GM12891 (cell line): ENCODE measurements at regions not wholly inside any gene's neighbourhood (a gene's known extent, or its start where the extent isn't known, plus 50 kb on each side); places are given as distances from the start of the nearest gene placed in this dataset.

Experiments used
- DNase-seq: peaks from one replicate; pipeline ENCODE4 v3.0.0; 2011; ENCODE audit warnings: low spot score; ENCODE audit not compliant: insufficient read length
- FAIRE-seq: peaks from 2 replicates; lab custom pipeline; 2011; peaks lifted over from hg19 to GRCh38; lab: Jason Lieb, UNC
- PAX5 ChIP-seq: IDR thresholded peaks from 2 replicates; pipeline ENCODE4 v1.6.1; 2011; ENCODE audit warnings: low read length, moderate library complexity, mild to moderate bottlenecking; ENCODE audit not compliant: insufficient read depth, severe bottlenecking
- POLR2A ChIP-seq: IDR thresholded peaks from 2 replicates; pipeline ENCODE4 v1.6.1; 2011; ENCODE audit warnings: low read depth, low read length, control low read depth
- POLR2AphosphoS5 ChIP-seq: IDR thresholded peaks from 2 replicates; pipeline ENCODE4 v1.6.1; 2011; ENCODE audit warnings: low read depth, low read length, control low read depth
- POU2F2 ChIP-seq: IDR thresholded peaks from 2 replicates; pipeline ENCODE4 v1.6.1; 2011; ENCODE audit warnings: low read depth, mild to moderate bottlenecking, control low read depth, low read length, moderate library complexity
- SPI1 ChIP-seq: IDR thresholded peaks from 2 replicates; pipeline ENCODE4 v1.6.1; 2011; ENCODE audit warnings: low read depth, low read length, control low read depth
- TAF1 ChIP-seq: IDR thresholded peaks from 2 replicates; pipeline ENCODE4 v1.6.1; 2011; ENCODE audit warnings: low read depth, low read length, control low read depth

- TF ChIP-seq POLR2AphosphoS5, result no peak
- TF ChIP-seq PAX5, result no peak
- TF ChIP-seq POLR2A, result no peak
- TF ChIP-seq POU2F2, result no peak
- no peak for TF ChIP-seq SPI1
- no peak for TF ChIP-seq TAF1
These were observed 195.5 kb downstream of the SIM1 start for GRCh38 chr6:100269189-100269588.

DNA sequence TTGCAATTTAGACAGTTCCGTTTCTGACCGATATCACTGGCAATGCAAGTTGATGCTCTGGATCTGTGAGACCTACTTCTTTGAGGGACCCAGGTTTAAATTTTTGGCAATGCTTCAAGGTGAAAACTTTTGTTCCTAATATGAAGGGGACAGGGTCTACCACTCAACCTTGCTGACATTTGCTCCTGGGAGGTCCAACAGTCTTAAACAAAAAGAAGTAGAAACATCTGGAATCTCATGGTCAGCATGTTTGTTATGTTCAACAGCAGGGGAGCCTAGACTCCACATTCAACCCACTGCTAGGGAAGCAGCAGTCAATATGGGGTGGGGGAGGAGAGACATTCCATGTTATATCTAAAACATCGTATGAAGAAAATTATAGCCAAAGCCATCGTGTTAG, 196.4 kb downstream of the SIM1 start:
- DNase-seq, result no peak
- no peak for FAIRE-seq
- TF ChIP-seq PAX5, result no peak
- no peak for TF ChIP-seq POLR2A
- TF ChIP-seq POU2F2, result no peak
- no peak for TF ChIP-seq SPI1
- TF ChIP-seq POLR2AphosphoS5, result no peak
- TF ChIP-seq TAF1, result no peak

More at GRCh38 chr6:100269189-100269588, 195.5 kb downstream of the SIM1 start:
- FAIRE-seq, result no peak
- no peak for DNase-seq

DNA sequence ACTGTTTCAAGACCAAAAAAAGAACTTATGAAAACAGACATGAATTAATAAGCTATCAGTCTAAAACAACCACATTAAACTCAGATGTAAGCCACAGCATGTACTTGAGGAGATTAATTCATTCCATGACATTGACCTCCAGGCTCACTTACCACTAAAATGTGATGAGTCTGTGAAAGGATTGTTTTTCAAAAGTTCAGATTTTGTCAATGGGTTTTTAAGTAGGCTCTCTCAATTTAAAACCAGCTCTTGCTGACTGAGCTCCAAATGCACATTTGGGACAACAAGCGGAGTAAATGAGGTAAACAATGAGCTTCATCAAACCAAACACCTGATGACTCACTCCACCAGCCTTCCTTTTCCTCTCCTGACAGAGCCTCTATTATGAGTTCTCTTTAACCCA, 197.0 kb downstream of the SIM1 start:
- no peak for DNase-seq
- no peak for FAIRE-seq
- TF ChIP-seq POLR2A (no peak), PAX5 (no peak), POLR2AphosphoS5 (no peak), SPI1 (no peak)

DNA sequence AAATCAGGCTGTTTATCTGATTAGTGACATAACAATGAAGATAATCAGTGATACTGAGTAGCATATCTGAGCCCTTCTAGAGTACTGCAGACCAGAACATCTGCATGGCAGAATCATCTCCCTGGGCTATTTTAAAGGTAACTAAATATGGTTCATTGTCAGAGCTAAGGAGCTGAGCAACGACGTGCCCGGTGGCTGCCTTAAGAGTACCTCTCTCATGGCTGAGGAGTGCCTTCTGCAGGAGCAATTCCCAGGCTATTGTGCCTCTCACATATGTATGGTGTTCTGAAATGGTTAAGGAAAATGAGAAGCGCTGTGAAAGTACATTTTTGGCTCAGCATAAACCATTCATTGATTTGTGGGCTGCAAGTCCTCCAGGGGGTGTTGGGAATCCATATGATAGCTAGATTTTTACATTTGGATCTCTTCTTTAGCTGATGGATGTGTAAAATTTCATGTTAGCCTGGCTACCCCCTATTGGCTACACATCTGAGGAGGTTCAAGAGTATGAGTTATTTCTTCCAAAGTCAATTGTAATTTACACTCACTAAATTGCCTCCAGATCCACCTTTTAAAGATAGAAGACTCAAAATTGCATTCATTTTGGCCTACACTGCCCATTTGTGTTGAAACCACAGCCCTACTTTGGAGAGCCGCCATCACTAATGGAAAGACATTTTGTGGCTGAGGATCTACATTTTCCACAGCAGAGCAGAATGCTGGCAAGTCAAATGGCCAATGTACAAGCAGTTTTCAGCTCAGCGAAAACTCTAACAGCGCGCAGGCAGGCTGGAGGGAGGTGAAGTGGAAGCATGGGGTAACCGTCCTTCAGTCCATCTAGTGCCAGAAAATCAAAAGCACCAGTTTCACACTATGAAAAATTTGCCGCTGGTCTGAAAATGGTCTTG, 198.0 kb downstream of the SIM1 start:
- TF ChIP-seq TAF1, result no peak
- DNase-seq (no peak), FAIRE-seq (no peak)

DNA sequence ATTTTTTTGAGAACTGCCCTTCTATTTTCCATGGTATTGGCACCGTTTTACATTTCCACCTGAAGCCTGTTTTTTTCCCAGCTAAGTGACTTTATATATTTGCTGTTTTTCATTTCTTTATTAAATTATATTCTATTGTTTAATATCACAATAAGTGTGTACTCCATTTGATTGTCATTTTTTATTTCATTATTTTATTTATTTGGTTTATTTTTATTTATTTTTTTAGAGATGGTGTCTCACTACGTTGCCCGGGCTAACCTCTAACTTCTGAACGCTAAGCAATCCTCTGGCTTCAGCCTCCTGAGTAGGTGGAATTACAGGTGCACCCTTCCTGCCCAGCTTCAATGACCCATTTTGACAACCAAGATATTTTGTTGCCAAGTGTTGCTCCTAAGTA, 202.6 kb downstream of the SIM1 start:
- FAIRE-seq, result no peak
- no peak for TF ChIP-seq SPI1
- DNase-seq, result no peak

GRCh38 chr6:100261486-100261885, 203.2 kb downstream of the SIM1 start:
- DNase-seq, result no peak
- FAIRE-seq, result no peak
- TF ChIP-seq POLR2A, result no peak
- no peak for TF ChIP-seq PAX5
- TF ChIP-seq SPI1, result no peak
- TF ChIP-seq TAF1, result no peak
- no peak for TF ChIP-seq POU2F2
- TF ChIP-seq POLR2AphosphoS5, result no peak

DNA sequence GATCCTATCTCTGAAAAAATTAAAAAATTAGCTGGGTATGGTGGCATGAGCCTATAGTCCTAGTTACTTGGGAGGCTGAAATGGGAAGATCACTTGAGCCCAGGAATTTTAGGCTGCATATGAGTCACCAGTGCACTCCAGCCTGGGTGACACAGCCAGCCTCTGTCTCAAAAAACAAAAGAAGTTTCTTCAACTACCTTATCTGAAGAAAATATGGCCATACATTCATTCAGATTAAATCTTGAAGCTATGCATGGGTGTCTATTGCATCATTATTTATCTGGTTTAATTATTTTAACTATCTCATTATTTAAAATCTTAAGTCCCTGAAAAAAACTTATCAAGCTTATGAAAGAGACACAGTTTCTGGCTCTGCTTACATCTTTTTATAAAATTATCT, 204.1 kb downstream of the SIM1 start:
- DNase-seq, result no peak
- TF ChIP-seq POLR2AphosphoS5 (no peak), TAF1 (no peak), SPI1 (no peak), POLR2A (no peak), POU2F2 (no peak), PAX5 (no peak)
- no peak for FAIRE-seq

- FAIRE-seq, result no peak
- no peak for DNase-seq
- TF ChIP-seq POLR2AphosphoS5, result no peak
- no peak for TF ChIP-seq SPI1
- no peak for TF ChIP-seq TAF1
- no peak for TF ChIP-seq POU2F2
- no peak for TF ChIP-seq POLR2A
- TF ChIP-seq PAX5, result no peak
These were observed 204.9 kb downstream of the SIM1 start for GRCh38 chr6:100259865-100260264.

DNA sequence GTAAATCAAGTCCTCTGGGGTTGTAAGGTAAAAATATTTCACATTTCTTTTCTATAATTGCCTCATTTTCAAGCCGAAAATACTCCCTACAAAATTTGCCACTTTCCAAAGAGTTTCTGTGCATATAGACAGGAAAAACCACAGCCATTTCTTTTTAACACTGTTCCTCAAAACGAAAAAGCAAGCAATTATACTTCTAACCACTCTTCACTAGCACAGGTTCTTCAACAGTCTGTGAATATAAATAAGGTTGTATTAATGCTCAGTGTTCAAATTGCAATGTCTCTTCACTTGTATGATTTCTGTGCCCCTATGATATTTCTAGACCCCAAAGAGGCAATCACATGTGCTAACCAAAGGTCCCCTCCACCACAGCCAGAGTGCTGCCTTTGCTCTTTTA, 206.0 kb downstream of the SIM1 start:
- no peak for FAIRE-seq
- DNase-seq, result no peak
- TF ChIP-seq POLR2A (no peak), POLR2AphosphoS5 (no peak), SPI1 (no peak)

DNA sequence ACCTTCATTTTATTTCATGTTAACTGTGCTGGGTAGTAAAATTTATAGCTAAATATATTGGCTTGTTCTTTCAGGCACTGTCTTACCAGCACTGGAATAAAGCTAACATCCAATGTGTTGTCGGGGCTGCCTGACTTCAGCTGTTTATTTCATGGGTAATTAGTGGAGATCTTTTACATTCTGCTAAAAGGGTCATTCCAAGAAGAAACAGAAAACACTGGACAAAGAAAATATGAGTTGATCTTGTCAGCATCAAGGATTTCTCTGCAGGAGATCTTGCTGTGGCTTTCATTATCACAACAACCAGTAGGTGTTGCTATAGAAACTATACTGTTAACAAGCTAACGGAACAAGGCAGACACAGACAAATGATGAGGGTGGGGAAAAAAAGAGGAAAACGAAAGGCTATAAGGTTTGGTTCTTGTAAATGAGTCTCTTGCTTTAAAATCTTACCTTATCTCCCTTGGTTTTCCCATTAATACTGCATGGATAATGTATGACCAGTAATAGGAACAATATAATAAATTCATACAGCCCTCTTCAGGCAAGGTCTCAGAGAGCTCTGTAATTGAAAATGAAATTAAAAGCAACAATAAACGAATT, 206.8 kb downstream of the SIM1 start:
- TF ChIP-seq PAX5, result no peak
- DNase-seq (no peak), FAIRE-seq (no peak)

GRCh38 chr6:100255701-100256100, 209.0 kb downstream of the SIM1 start:
- no peak for FAIRE-seq

More at GRCh38 chr6:100255701-100256100, 209.0 kb downstream of the SIM1 start:
- no peak for TF ChIP-seq TAF1
- TF ChIP-seq POLR2A, result no peak
- no peak for TF ChIP-seq POU2F2
- TF ChIP-seq POLR2AphosphoS5, result no peak
- no peak for TF ChIP-seq PAX5
- DNase-seq, result no peak
